SK-N-MC (cell line): ENCODE measurements at regions not wholly inside any gene's neighbourhood (a gene's known extent, or its start where the extent isn't known, plus 50 kb on each side); places are given as distances from the start of the nearest gene placed in this dataset.
"Not testable (repeated sequence)": the region's sequence is repeated elsewhere in the genome, so short reads cannot be mapped to it uniquely, and the experiment has no call there.

ENCODE experiments used
- DNase-seq: peaks from one replicate; pipeline ENCODE4 v3.0.0-alpha.2; 2011; ENCODE audit warnings: low read depth, low spot score
- H3K27ac ChIP-seq: fragments of 200-600 bp; sonication (generic); 2 replicates; pipeline ENCODE4 v1.5.1; 2016; ENCODE audit warnings: mixed run types
- H3K36me3 ChIP-seq: fragments of 200-600 bp; sonication (generic); 2 replicates; pipeline ENCODE4 v1.6.1; 2017; ENCODE audit warnings: antibody characterized with exemption, low read length, mixed read lengths; ENCODE audit not compliant: insufficient read depth
- H3K4me3 ChIP-seq: fragments of 200-600 bp; sonication (generic); 2 replicates; pipeline ENCODE4 v1.5.1; 2016
- H3K9ac ChIP-seq: fragments of 200-600 bp; sonication (generic); 2 replicates; pipeline ENCODE4 v1.8.0; 2017; ENCODE audit warnings: mixed run types, mixed read lengths; ENCODE audit not compliant: insufficient read length
- H3K9me3 ChIP-seq: fragments of 200-600 bp; sonication (generic); 2 replicates; pipeline ENCODE4 v1.6.1; 2017; ENCODE audit warnings: low read depth, mild to moderate bottlenecking, antibody characterized with exemption, low read length, moderate library complexity, mixed read lengths
- EZH2 ChIP-seq: fragments of 200-600 bp; sonication (generic); IDR thresholded peaks from one replicate; pipeline ENCODE4 v1.6.1; 2017; ENCODE audit warnings: antibody characterized with exemption
- FOXP2 ChIP-seq: optimal IDR thresholded peaks from 2 replicates; pipeline ENCODE3; 2011; ENCODE audit warnings: mild to moderate bottlenecking, moderate library complexity; ENCODE audit not compliant: insufficient read depth; ENCODE audit errors: extremely low read length, control extremely low read depth
- POLR2AphosphoS5 ChIP-seq: IDR thresholded peaks from 2 replicates; pipeline ENCODE4 v1.6.1; 2012; ENCODE audit warnings: mild to moderate bottlenecking, low read depth, low read length, borderline replicate concordance

DNA sequence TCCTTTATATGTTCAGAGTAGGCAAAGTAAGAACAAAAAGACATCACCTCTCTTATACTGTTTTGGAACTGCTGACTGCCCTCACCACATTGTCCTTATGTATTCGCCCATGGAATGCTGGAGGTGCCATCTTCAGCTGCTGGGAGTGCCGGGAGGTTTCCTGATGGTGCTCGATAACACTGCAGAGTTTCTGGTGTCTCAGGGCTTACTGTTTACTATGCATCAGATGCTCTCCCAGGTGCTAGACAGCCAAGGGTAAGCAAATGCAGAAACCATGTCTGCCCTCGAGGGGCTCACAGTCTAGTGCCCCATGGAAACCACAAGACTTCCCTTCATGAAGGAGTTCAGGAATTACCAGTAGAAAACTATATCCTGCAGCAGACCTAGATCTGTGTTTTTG lies 70.1 kb upstream of the SMIM23 start:
- TF ChIP-seq EZH2 (no peak), POLR2AphosphoS5 (no peak), FOXP2 (no peak)
- Histone ChIP-seq H3K9ac (no peak overlapping the region), H3K4me3 (no peak overlapping the region), H3K36me3 (no peaks in the 10 kb centered on the region), H3K9me3 (no peaks in the 10 kb centered on the region), H3K27ac (no peak overlapping the region)
- no peak for DNase-seq

DNA sequence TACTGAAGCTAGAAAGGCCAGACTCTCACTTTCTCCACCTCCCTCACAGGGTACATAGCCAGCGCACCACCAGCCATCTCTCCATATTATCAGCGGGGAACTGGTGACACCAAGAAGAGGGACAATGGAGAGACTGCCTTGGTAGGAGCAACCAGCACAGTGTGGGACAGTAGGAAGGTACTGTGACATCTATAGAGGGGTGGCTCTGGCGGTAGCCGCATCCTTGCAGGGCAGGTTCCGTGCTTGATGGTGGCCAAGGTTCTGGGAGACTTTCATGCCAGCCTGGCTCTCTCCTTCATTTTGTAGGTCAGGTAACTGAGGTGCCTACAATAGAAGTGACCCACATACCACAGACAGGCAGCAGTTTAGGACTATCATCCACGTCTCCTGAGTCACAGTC lies 65.5 kb upstream of the SMIM23 start:
- TF ChIP-seq EZH2 (no peak), FOXP2 (no peak), POLR2AphosphoS5 (no peak)
- H3K9me3 ChIP-seq, result no peaks in the 10 kb centered on the region
- H3K36me3 ChIP-seq, result no peaks in the 10 kb centered on the region
- no peak overlapping the region for H3K27ac ChIP-seq
- H3K4me3 ChIP-seq, result no peak overlapping the region
- no peak overlapping the region for H3K9ac ChIP-seq
- no peak for DNase-seq

DNA sequence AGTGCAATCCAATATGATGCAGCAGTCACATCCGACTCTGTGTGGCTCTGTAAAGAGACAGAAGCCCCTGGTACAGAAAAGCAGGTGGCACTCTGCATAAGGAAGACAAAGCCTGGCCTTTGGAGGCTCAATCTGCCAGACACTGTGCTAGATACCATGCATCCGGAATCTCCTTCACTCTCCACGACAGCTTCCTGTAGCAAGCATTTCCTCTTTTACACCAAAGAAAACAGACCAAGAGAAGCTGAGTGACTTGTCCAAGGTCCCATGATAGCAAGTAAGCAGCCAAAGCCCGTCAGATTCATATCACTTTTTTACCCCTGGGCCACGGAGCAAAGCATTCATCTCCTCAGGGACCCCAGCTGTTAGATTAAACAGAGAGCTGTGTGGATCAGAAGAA lies 64.2 kb upstream of the SMIM23 start:
- H3K9ac ChIP-seq, result no peak overlapping the region
- H3K36me3 ChIP-seq, result no peaks in the 10 kb centered on the region
- TF ChIP-seq FOXP2, result no peak
- TF ChIP-seq POLR2AphosphoS5, result no peak
- TF ChIP-seq EZH2, result no peak
- no peaks in the 10 kb centered on the region for H3K9me3 ChIP-seq
- H3K4me3 ChIP-seq, result no peak overlapping the region
- no peak overlapping the region for H3K27ac ChIP-seq
- DNase-seq, result no peak

DNA sequence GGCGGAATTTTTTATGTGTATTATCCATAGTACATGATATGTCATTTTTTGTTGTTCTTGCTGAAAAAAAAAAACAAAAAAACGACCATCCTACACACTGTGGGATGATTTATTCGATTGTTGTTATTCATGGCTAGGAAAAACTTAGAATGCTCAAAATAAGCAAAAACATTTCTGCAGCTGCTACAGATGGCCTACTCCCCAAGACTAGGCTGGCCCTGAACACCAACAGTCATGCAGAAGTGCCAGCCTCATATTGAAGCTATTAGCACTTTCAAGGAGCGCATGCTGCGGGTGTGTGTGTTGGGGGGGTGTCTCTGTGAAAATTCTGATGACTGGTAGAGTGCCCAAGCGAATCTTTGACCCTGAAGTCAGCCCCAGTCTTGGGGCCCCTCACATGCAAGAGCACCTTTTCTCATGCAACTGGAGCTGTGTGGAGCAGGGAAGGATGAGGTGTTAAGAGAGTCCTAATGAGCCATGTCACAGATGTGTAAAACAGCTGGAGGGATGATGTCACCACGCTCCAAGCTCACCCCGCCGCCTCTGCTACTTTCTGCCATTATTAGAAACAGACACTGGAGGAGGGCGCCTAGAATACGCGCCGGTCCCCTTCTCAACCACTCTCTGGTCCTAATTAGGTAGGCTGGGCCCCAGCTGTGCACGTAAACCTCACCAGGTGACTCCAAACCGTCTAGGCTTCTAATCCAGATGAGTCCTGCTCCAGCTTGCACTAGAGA lies 61.0 kb upstream of the SMIM23 start:
- H3K27ac ChIP-seq, result no peak overlapping the region
- H3K4me3 ChIP-seq, result no peak overlapping the region
- no peaks in the 10 kb centered on the region for H3K9me3 ChIP-seq
- H3K36me3 ChIP-seq, result no peaks in the 10 kb centered on the region
- H3K9ac ChIP-seq, result no peak overlapping the region
- no peak for TF ChIP-seq EZH2
- no peak for TF ChIP-seq POLR2AphosphoS5
- no peak for TF ChIP-seq FOXP2
- DNase-seq, result no peak

DNA sequence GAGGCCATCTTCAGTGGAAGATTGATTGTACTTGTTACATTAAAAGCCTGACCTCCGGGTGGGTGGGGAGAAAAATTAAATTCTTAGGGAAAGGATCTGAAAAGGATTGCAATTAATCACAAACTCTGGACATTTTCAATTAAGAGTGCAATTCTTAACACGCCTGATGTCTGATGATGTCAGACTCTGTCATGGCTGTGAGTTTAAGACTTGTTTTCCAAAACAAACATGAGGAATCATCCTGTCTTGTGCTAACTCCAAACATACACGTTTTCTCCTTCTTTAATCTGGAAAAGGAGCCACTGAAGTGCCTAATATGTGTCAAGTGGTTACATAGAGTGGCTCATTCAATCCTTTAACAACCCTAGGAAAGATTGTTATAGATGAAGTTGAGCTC lies 60.4 kb upstream of the SMIM23 start:
- Histone ChIP-seq H3K27ac (no peak overlapping the region), H3K9me3 (no peaks in the 10 kb centered on the region), H3K36me3 (no peaks in the 10 kb centered on the region), H3K4me3 (no peak overlapping the region), H3K9ac (no peak overlapping the region)
- TF ChIP-seq POLR2AphosphoS5, result no peak
- no peak for TF ChIP-seq FOXP2
- no peak for TF ChIP-seq EZH2
- no peak for DNase-seq

DNA sequence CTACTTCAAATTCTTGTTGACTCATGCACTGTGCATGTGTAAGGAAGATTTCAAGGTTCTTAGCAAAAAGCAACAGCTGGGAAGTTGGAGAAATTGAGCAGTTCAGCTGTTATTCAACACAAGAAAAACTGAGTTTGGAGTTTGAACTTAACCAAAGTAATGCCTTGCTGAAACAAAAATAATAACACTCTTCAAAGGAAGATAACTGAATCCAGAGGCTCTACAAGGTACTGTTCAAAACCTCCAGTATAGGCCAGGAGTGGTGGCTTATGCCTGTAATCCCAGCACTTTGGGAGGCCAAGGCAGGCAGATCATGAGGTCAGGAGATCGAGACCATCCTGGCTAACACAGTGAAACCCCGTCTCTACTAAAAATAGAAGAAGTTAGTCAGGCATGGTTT lies 58.8 kb upstream of the SMIM23 start:
- not testable (repeated sequence) for H3K36me3 ChIP-seq, H3K9me3 ChIP-seq, H3K4me3 ChIP-seq, DNase-seq, H3K9ac ChIP-seq, H3K27ac ChIP-seq

DNA sequence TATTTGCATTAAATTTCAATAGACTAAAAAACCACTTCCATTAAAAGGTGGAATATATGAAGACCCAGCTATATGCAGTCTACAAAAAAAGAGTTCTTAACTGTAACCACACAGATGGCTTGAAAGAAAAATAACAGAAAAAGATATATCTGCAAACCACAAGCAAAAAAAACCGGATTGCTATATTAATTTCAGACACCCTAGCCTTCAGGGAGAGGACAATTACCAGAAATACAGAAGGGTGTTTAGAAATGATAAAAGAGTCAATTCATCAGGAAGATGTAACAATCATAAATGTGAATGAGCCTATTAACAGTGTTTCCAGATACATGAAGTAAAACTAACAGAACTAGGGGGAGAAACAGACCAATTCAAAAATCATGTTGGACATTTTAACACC lies 56.9 kb upstream of the SMIM23 start:
- H3K36me3 ChIP-seq, result no peaks in the 10 kb centered on the region
- TF ChIP-seq FOXP2 (no peak), EZH2 (no peak), POLR2AphosphoS5 (no peak)
- no peak overlapping the region for H3K27ac ChIP-seq
- no peak overlapping the region for H3K9ac ChIP-seq
- H3K4me3 ChIP-seq, result no peak overlapping the region
- no peak for DNase-seq
- no peaks in the 10 kb centered on the region for H3K9me3 ChIP-seq
